GM12878 (cell line): ENCODE measurements at regions not wholly inside any gene's neighbourhood (a gene's known extent, or its start where the extent isn't known, plus 50 kb on each side); places are given as distances from the start of the nearest gene placed in this dataset.
"Not testable (repeated sequence)": the region's sequence is repeated elsewhere in the genome, so short reads cannot be mapped to it uniquely, and the experiment has no call there.

Experiments
- ATAC-seq: fragments of 200-7000 bp; cut with Tn5 transposase; 3 replicates; pipeline ENCODE4 v1.9.1; 2020; ENCODE audit warnings: mild to moderate bottlenecking, moderate library complexity
- BruUV-seq: library from RNA; stranded (reverse); fragments of 400-500 nt; replicated peaks from 2 replicates; lab custom pipeline; 2021; lab: Mats Ljungman, UMichigan
- CTCF ChIA-PET: fragments of 300-600 bp; sonication (Branson Sonifier 250); formaldehyde crosslinking; extraction: SDS; loops from one replicate; lab custom pipeline; 2021; ENCODE audit warnings: inconsistent platforms; lab: Yijun Ruan, JAX
- POLR2A ChIA-PET: fragments of 350-600 bp; formaldehyde crosslinking; extraction: SDS; loops from one replicate; lab custom pipeline; 2021; ENCODE audit warnings: inconsistent platforms; lab: Charles Lee
- RAD21 ChIA-PET: fragments of 300-600 bp; sonication (Branson Sonifier 250); formaldehyde crosslinking; loops from one replicate; lab custom pipeline; 2023; ENCODE audit warnings: antibody characterized with exemption; ENCODE audit not compliant: unreplicated experiment; lab: Charles Lee
- SMC1A ChIA-PET: fragments of 300-600 bp; sonication (Branson Sonifier 250); formaldehyde crosslinking; loops from one replicate; lab custom pipeline; 2023; ENCODE audit not compliant: unreplicated experiment, uncharacterized antibody; lab: Charles Lee
- DNase-seq: peaks from one replicate; pipeline ENCODE4 v3.0.0-alpha.2; 2011; ENCODE audit warnings: low read depth, low spot score
- FAIRE-seq: peaks from 3 replicates; lab custom pipeline; 2011; peaks lifted over from hg19 to GRCh38; lab: Jason Lieb, UNC
- H2AFZ ChIP-seq: 2 replicates; pipeline ENCODE4 v1.6.0; 2011; ENCODE audit warnings: low read depth, low read length, control low read depth; ENCODE audit not compliant: control insufficient read depth
- H3K27ac ChIP-seq: 2 replicates; pipeline ENCODE4 v1.5.1; 2011; ENCODE audit warnings: control low read depth; ENCODE audit not compliant: control insufficient read depth, insufficient read depth
- H3K27me3 ChIP-seq, 2 experiments: replicated peaks in 1 of 2; 2 replicates each; pipeline versions ENCODE4 v1.6.0 to v1.6.1; 2011; ENCODE audit warnings: low read length in 1 of 2; ENCODE audit not compliant: control insufficient read depth in 2 of 2, insufficient read depth in 2 of 2
- H3K36me3 ChIP-seq, 2 experiments: 2 replicates each; pipeline ENCODE4 v1.5.1; 2011; ENCODE audit warnings: low read length in 1 of 2; ENCODE audit not compliant: control insufficient read depth in 2 of 2, insufficient read depth in 2 of 2
- H3K4me1 ChIP-seq: 2 replicates; pipeline ENCODE4 v1.6.1; 2011; ENCODE audit warnings: mild to moderate bottlenecking, low read length, moderate library complexity, mixed read lengths; ENCODE audit not compliant: control insufficient read depth, insufficient read depth
- H3K4me2 ChIP-seq: 2 replicates; pipeline ENCODE4 v1.6.0; 2011; ENCODE audit warnings: control low read depth; ENCODE audit not compliant: control insufficient read depth, insufficient read depth
- H3K4me3 ChIP-seq: fragments of 200-600 bp; sonication (generic); 2 replicates; pipeline ENCODE4 v1.5.1; 2016
- H3K79me2 ChIP-seq: 2 replicates; pipeline ENCODE4 v1.6.0; 2011; ENCODE audit warnings: low read length; ENCODE audit not compliant: control insufficient read depth, insufficient read depth
- H3K9ac ChIP-seq: 2 replicates; pipeline ENCODE4 v1.8.0; 2011; ENCODE audit warnings: low read length, control low read depth, mixed read lengths; ENCODE audit not compliant: control insufficient read depth, insufficient read depth
- H3K9me3 ChIP-seq: replicated peaks from 3 replicates; pipeline ENCODE4 v1.5.1; 2011; ENCODE audit warnings: mild to moderate bottlenecking, low read length; ENCODE audit not compliant: control insufficient read depth, insufficient read depth
- H4K20me1 ChIP-seq: 2 replicates; pipeline ENCODE4 v1.6.0; 2011; ENCODE audit not compliant: control insufficient read depth, insufficient read depth
- IKZF2 ChIP-seq, 2 experiments: fragments of 450-650 bp; IDR thresholded peaks; 2 replicates each; pipeline ENCODE4 v1.6.1; 2017; ENCODE audit warnings: mild to moderate bottlenecking in 2 of 2, moderate library complexity in 2 of 2
- SPI1 ChIP-seq: IDR thresholded peaks from 2 replicates; pipeline ENCODE4 v1.6.1; 2011; ENCODE audit warnings: low read depth, mild to moderate bottlenecking, low read length, moderate library complexity, borderline replicate concordance; ENCODE audit not compliant: insufficient read depth
- WRNIP1 ChIP-seq: IDR thresholded peaks from 2 replicates; pipeline ENCODE4 v1.6.1; 2011; ENCODE audit warnings: low read depth, low read length, improper control_type of control experiment, borderline replicate concordance
- ZBTB4 ChIP-seq: fragments of 450-650 bp; formaldehyde crosslinking; IDR thresholded peaks from 2 replicates; pipeline ENCODE4 v1.4.0; 2022; ENCODE audit warnings: mild to moderate bottlenecking, moderate library complexity
- WGBS: methylation state at CpG from one replicate; pipeline ENCODE4 v1.1.6; 2016; ENCODE audit warnings: low lambda C conversion rate; ENCODE audit not compliant: insufficient replicate concordance, insufficient coverage; ENCODE audit errors: missing lambda C conversion rate; 5-methylcytosine and 5-hydroxymethylcytosine counted together
- in situ Hi-C: fragments of 300-500 bp; cut with MboI; formaldehyde crosslinking; loops from 9 replicates; pipeline ENCODE4 v1.14.3; 2018; ENCODE audit warnings: mixed read lengths
- intact Hi-C: fragments of 100-400 bp; cut with micrococcal nuclease; formaldehyde crosslinking; loops from one replicate; pipeline ENCODE4 v1.14.2; 2022; ENCODE audit not compliant: unreplicated experiment

- TF ChIP-seq ZBTB4: no peak
These were observed 158.4 kb upstream of the TPRG1 start (continued) for GRCh38 chr3:189013224-189013888.

GRCh38 chr3:189014526-189014925, 157.2 kb upstream of the TPRG1 start:
- in situ Hi-C loops: no loop called here
- SMC1A ChIA-PET: no interaction called here

GRCh38 chr3:189022576-189023466, 148.9 kb upstream of the TPRG1 start:
- H2AFZ ChIP-seq, POLR2A ChIA-PET, ATAC-seq, H3K4me3 ChIP-seq, FAIRE-seq, H3K9me3 ChIP-seq, intact Hi-C loops, H3K27ac ChIP-seq, CTCF ChIA-PET, H3K4me2 ChIP-seq, H3K36me3 ChIP-seq, BruUV-seq, DNase-seq, RAD21 ChIA-PET, SMC1A ChIA-PET, H3K27me3 ChIP-seq, H3K4me1 ChIP-seq, H4K20me1 ChIP-seq, H3K79me2 ChIP-seq, H3K9ac ChIP-seq, in situ Hi-C loops: not testable (repeated sequence)
- WGBS: 67% methylated on average over 31 of the region's 39 CpGs

More at GRCh38 chr3:189014526-189014925, 157.2 kb upstream of the TPRG1 start:
- H3K27ac ChIP-seq: no peak overlapping the region
- CTCF ChIA-PET: no interaction called here
- FAIRE-seq (no peak), DNase-seq (no peak), ATAC-seq (no peak)
- RAD21 ChIA-PET: no interaction called here
- no peak overlapping the region for H3K4me3 ChIP-seq
- no peaks in the 10 kb centered on the region for H3K36me3 ChIP-seq
- H3K9ac ChIP-seq: no peak overlapping the region
- no peak for TF ChIP-seq SPI1
- no peak for TF ChIP-seq IKZF2 (IDR thresholded peaks at IDR 0.05)
- no peak for TF ChIP-seq WRNIP1
- no peaks in the 10 kb centered on the region for H3K9me3 ChIP-seq
- POLR2A ChIA-PET: no interaction called here
- H3K27me3 ChIP-seq: no peaks in the 10 kb centered on the region
- H3K4me1 ChIP-seq: no peaks in the 10 kb centered on the region
- intact Hi-C loops: no loop called here
- no TSS peak for BruUV-seq
- no peaks in the 10 kb centered on the region for H4K20me1 ChIP-seq
- no peak overlapping the region for H2AFZ ChIP-seq
- no peak overlapping the region for H3K4me2 ChIP-seq
- no peaks in the 10 kb centered on the region for H3K79me2 ChIP-seq
